SKM-1 treated with dmso at 0.1 percent for 144 hours (cell line): ENCODE measurements at regions not wholly inside any gene's neighbourhood (a gene's known extent, or its start where the extent isn't known, plus 50 kb on each side); places are given as distances from the start of the nearest gene placed in this dataset.

Experiments used
- DNase-seq: peaks from one replicate; lab custom pipeline; 2025; ENCODE audit not compliant: unreplicated experiment; lab: John Stamatoyannopoulos, UW

DNA sequence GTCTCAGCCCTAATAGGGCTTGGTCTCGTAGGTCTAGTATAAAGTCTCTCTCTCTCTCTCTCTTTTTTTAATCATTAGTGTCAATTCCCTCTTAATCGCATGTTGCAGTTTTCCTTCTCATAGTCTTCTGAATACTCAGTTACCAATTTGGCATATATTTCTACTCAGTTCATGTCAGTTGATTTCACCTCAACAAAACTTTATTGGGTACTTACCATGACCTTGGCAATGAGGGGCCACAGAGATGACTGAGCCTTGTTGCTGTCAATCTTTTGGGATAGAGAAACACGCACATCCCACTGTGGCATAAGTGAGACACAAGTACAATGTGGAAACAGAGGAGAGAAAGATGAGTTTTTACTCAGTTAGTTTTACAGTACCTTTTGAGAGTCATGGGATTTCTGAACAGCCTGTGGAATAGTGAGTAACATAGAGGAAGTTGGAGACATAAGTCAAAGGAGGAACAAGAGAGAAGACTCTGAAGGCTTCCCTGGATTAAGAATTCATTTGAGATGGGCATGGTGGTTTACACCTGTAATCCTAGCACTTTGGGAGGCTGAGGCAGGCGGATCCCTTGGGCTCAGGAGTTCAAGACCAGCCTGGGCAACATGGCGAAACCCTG is 150.2 kb upstream of the CBLB start:
- no peak for DNase-seq

DNA sequence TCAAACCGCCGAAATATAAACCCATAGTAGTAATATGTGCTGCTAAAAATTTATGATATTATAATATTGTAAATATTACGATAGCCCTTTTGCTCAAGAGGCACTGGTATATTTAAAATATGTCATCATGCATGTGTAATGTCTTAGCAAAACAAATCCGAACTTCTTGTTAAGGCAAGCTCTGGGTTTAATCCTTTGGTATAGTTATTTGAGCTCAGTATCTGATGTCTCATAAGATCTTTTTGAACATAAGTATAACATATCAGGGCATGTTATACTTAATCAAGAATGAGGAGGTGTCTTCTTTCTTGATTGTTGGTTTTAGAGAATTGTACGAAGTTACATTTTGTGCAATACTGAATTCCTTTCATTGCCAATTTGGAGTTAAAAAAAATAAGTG is 154.1 kb upstream of the CBLB start:
- DNase-seq = no peak

DNA sequence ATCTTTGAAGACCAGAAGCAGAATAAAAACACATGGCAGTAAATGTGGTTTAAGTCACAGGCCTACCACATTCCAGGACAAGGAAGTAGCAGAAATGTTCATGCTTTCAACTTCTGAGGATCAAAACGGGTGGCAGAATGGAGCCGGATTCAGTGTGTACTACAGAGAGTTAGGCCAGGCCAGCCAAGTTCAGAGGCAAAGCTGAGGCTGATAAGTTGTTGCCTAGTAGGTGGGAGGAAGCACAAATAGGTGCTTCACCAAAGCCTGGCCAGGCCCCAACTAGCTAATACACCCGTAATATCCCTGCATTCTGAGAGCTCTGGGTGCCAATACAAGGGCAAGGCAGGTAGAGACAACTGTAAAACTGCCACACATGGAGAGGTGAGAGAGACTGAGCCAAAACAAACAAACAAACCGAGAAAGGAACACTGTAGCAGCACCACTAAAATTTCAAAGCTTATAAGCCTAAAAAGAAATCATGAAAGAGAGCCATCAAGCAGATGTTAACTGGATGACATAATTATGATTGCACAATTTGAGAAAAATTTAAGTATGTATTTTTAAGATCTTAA is 156.4 kb upstream of the CBLB start:
- no peak for DNase-seq

DNA sequence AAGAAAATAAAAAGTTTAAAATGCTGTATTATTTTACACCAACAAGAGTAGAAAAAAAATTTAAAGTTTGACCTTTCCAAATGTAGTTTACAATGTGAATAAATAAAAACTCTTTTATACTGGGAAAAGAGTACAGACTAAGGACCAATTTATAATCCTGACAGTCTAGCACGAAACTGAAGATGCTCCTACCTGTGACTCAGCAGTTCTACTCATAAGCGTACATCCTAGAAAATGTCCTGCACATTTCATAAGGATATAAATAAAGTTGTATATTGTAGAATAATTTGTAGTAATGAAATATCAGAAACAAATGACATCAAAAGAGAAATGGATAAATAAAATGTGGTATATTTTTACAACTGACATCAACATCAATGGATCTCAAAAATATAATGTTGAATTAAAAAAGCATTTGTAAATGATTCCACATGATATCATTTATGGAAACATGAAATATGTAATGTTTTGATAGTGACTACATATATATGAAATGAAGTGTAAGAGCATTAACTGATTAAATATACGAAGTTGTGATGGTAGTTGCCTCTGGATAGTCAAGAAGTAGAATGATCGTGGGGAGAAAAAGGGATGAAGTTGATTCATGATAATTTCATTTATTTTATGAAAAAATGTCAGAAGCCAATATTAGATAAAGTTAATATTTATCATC is 161.3 kb upstream of the CBLB start:
- no peak for DNase-seq

DNA sequence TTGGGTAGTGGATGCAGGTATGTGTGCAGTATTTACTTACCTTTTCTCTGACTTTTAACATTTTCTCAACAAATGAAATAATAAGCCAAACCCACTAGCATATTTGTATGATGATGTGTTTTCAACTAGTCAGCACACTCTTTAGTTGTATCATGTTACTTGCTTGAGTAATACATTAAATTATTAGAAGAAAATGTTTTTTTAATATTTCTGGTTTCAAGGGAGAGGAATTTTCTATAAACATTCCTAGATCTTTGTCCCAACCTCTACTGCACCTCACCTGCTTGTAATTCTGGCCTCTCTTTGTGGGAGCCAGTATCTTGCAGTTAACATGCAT is 161.8 kb upstream of the CBLB start:
- DNase-seq = no peak

DNA sequence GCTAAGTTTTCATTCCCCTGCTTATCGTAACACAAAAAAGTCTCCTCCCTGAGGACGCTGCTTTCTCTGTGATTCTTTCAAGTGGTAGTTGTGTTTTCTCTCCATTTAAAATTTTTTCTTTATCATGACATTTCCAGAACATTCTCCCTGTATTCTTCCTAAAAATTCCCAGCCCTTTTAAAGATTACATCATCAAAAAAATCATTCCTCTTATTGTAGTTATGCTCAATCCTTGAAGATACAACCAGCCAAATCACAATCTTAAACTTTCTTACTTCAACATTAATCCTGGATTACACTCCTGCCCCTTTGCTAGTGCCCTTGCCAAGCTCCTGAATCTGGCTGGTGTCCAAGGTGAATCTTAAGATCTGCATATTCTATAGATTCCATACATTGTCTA is 163.7 kb upstream of the CBLB start:
- no peak for DNase-seq

DNA sequence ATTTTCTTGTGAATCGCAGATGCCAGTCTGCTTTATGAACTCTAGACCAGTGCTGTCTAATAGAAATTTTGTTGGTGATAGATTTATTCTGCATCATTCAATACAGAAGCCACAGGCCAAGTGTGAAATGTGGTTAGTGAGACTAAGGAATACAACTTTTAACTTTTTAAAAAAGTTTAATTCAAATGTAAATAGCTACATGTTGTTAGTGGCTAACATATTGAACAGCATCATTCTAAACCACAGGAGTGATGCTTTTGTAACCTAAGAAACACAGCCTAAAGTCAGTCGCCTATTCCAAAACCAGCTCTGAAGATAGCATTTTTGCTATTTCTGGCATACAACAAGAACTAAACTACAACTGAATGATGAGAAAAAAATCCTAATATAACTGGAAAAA is 164.8 kb upstream of the CBLB start:
- no peak for DNase-seq

DNA sequence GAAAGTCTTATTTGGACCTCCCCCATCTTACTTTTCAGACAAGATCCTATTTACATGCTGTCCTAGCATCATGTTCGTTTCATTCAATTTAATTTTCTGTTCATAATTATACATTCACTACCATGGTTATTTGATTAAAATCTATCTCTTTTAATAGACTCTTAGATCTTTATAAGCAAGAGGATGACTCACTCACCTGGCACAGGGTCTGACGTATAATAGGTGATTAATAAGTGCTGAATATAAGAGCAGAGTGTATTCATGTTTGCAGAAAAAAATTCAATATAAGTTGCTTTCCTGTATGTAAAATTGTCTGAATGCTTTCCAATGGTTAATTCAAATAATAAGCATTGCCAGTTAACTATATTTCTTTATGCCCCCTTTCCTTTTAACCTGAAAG is 165.5 kb upstream of the CBLB start:
- DNase-seq = no peak

DNA sequence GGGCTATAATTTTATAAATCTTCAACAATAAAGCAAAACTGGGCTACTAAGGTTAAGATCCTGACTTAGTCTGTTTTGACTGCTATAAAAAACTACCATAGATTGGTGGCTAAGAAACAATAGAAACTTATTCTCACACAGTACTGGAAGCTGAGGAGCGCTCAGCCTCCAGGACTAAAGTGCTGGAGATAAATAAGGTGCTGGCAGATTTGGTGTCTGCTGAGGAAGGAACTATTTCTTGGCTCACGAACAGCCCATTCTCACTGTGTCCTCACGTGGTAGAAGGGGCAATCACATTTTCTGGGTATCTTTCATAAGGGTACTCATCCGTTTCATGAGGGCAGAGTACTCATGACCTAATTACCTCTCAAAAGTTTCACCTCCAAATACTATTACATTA is 166.8 kb upstream of the CBLB start:
- no peak for DNase-seq

DNA sequence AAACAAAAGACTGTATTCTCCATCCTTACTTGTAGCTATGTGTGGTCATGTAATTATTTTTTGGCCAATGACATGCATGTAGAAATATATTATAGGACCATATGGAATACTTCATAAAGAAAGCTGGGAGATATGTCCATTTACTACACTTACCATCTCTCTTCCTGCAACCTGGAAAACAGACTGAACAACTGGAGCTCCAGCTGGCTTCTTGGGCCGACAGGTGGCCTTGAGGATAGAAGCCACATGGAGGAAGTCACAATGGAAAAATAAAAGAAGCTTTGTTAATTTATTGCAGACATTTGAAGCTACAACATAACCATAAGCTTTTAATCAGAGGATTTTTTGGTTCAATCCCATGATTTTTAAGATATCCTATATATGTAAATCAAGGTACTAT is 167.9 kb upstream of the CBLB start:
- no peak for DNase-seq

DNA sequence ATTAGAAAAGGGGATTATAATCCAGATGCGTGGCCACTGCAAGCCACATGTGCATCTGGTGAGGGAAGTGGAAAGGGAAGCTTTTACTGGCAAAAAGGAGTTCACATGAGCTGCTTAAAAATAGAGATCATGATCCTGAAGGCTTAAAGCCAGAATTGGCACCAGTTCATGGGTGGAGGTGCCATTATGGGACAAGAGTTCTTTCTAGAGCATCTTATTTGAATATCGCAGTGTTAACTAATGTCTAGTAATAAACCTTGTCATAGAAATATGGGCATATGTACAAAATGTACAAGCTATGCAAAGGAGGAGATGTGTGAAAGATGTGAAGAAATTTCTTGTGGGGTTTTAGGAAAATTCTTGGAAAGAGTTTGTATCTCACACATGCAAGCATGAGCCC is 178.4 kb upstream of the CBLB start:
- DNase-seq = no peak

DNA sequence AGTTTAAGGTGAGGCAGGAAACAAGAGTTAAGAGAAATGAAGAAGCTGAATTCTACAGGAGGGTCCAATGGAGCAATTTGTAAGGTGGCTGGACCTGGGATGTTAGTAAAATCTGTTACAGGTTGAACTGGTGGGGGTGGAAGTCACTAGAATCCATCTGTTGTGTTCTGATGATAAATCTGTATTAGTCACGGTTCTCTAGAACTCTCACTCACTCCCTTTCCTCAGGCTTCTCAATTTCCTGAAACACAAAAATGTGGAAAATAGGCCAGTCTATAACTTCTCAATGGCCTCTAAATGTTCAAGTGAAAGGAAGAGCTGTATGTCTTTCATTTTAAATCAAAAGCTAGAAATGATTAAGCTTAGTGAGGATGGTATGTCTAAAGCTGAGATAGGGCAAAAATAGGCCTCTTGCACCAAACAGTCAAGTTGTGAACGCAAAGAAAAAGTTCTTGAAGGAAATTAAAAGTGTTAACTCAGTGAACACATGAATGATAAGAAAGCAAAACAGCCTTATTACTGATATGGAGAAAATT is 180.2 kb upstream of the CBLB start:
- DNase-seq = no peak

DNA sequence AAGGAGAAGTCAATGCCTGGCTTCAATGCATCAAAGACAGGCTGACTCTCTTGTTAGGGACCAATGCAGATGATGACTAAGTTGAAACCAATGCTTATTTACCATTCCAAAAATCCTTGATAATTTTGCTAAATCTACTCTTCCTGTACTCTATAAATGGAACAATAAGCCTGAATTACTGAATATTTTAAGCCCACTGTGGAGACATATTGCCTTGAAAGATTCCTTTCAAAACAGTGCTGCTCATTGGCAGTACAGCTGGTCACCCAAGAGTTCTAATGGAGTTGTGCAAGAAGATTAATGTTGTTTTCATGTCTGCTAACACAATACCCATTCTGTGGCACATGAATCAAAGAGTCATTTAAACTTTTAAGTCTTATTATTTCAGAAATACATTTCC is 181.0 kb upstream of the CBLB start:
- DNase-seq = no peak

DNA sequence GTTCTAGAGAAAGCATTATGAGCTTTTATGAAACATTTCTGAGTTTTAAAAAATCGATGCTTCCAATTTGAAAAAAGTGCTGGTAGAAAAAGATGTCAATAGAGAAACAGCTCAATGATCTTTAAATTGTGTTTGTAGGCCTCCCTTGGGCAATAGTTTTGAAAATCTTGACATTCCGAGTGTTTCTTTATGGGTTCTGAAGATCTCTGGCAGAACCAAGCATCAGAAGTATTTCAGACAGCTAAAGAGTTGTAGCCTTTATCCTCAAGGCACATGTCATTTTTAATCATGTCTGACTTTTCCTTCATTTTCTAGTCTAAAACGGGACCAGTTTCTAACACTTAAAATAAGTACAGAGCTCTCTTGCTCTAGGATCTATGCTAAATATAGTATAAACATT is 188.1 kb upstream of the CBLB start:
- DNase-seq = no peak

DNA sequence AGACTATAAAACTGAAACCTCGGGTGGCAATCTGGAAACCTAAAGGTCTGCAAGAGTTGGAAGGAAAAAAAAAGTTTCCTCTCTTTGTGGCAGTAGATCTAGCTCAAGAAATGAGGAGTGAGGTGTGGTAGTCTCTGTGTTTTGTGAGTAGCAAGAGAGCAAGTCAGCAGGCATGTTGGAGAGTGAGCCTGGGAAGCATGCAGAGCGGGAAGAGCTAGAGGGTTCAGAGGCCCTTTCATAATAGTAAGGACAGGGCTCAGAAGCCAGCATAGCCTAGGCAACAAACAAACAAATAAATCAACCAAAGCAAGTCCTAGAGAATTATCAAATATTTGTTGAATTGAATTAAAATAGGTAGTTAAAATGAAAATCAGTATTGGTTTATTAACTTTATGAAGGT is 189.7 kb upstream of the CBLB start:
- no peak for DNase-seq

DNA sequence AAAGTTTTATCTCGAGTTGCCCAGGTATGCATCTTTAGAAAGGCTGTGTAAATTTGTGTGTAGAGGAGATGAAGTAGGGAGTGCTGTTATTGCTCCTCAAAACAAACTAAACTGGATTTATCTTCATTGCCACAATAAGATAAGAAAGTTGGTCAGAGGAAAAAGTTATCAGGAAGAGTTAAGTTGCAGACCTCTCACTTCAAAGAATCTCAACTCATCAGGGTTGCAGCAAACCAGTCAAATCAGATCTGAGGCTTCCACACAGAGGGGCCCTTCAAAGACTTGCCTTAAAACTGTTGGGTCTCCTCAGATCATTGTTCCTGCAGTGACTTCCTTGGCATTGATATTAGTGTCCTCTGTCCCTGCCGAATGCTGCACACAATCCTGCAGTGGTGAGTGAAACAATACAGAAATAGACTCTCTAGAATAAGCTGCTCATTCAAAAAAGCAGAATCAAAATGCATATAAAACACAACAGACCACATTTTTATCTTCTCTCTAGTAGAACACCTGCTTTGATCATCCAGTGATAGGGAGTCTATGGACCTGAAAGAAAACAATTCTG is 191.2 kb upstream of the CBLB start:
- DNase-seq = no peak

DNA sequence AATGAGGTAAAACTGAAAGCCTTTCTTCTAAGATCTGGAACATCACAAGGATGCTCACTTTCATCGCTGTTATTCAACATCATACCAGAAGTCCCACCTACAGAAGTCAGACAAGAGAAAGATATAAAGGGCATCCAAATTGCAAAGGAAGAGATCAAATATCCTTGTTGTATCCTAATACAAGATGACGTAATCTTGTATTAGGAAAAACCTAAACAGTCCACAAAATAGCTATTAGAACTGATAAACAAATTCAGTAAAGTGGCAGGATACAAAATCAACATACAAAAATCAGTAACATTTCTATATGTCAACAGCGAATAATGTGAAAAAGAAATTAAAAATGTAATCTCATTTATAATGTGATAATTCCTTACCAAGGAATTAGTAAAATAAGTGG is 195.1 kb upstream of the CBLB start:
- DNase-seq = no peak

DNA sequence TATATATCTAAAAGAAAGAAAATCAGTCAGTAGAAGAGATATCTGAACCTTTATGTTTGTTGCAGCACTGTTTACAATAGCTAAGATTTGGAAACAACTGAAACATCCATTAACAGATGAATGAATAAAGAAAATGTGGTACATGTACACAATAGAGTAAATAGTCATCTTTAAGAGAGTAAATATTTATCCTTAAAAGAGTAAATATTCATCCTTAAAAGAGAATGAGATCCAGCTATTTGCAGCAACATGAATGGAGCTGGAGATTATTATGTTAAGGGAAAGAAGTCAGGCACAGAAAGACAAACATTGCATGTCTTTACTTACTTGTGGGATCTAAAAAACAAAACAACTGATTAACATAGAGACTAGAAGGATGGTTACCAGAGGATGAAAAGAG is 197.0 kb upstream of the CBLB start:
- no peak for DNase-seq

DNA sequence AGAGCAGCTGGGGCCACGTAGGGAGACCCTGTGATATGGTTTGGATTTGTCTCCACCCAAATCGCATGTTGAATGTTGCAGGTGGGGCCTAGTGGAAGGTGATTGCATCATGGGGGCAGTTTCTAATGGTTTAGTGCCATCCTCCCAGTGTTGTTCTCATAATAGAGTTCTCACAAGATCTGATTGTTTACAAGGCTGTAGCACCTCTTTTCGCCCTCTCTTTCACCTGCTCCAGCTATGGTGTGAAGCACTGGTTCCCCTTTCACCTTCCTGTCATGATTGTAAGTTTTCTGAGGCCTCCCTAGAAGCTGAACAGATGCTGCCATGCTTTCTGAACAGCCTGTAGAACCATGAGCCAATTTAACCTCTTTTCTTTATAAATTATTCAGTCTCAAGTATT is 198.9 kb upstream of the CBLB start:
- no peak for DNase-seq

DNA sequence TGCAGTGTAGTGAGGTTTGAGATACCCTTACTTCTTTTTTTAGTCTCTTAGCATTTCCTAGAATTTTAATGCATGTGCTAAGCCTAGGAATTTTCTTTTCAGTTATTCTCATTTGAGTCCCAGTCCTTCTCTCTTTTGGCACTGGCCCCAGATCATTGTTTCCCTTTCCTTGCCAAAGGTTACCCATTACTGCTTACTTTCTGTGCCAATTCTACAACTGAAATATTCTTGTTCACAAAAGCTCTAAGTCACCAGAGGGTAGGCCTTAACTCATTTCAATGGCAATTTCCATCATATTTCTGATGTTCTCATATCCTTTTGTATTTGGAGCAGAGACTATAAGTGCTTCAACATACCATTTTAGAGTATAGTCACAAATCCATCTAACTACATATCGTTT is 199.6 kb upstream of the CBLB start:
- no peak for DNase-seq

DNA sequence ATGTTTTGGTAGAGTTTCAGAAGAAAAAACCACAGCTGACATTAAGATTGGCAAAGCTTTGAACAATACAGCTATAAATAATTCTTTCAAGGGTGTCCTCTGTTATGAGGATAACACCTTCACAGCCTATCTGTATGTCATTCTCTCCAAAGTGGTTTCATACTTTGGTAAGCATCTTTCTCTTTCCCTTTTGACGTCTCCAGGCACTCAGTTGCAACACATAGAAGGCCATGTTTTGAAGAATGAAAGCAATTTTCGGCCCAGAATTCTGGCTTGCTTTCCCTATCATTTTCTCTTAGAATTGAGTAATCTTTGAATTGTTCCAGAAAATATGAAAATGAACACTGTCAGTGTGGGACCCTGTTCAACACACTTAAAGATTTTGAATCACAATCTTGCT is 200.0 kb upstream of the CBLB start:
- DNase-seq = no peak

DNA sequence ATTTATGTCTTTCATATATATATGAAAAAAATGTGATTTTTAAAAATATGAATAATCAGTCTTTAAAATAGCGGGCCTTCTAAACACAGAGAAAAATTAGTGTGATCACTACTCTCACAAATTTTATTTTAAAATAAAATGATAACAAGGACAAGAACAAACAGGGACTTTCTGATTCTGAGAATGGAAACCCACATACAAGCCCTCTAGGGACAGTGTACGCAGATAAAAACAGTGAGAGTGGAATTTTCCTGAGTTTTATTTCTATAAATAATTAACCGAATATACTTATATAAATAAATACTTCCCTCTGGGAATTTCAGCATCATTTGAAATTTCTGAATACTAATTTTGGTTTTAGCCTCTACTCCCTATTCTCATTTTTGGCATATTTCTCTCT is 201.4 kb upstream of the CBLB start:
- DNase-seq = no peak

DNA sequence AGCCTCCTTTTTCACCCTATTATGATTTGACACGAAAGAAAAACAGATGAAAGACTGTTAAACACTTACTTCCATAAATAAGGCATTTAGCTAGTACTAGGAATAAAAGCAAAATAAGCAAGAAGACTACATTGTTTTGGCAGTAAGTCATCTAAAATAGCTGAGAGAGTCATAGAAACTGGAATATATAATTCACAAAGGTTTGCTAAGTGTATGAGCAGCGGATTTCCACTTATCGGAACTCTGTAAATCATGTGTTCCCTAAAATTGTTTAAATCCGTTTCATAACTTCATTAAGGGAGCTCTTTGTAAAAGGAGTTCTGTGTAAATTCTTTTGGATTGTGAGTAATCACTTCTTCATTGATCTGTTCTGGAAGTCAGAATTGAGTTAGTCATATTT is 202.5 kb upstream of the CBLB start:
- DNase-seq = no peak
